HG02870 (cell line): ENCODE measurements at regions not wholly inside any gene's neighbourhood (a gene's known extent, or its start where the extent isn't known, plus 50 kb on each side); places are given as distances from the start of the nearest gene placed in this dataset.

Experiments used
- ATAC-seq: cut with Tn5 transposase; IDR thresholded peaks from one replicate; pipeline ENCODE4 v1.9.1; 2021; ENCODE audit warnings: mild to moderate bottlenecking, moderate library complexity; ENCODE audit not compliant: unreplicated experiment

DNA sequence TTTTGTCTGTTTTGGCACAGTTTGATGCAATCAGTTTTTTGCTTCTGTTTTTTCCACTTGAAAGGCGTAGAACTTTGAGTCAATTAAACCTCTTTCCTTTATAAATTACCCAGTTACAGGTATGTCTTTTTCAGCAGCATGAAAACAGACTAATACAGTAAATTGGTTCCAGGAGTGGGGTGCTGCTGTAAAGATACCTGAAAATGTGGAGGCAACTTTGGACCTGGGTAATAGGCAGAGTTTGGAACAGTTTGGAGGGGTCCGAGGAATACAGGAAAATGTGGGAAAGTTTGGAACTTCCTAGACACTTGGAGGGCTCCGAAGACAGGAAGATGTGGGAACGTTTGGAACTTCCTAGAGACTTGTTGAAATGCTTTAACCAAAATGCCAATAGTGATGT lies 2022.2 kb downstream of the MAT2B start:
- ATAC-seq, result no peak

DNA sequence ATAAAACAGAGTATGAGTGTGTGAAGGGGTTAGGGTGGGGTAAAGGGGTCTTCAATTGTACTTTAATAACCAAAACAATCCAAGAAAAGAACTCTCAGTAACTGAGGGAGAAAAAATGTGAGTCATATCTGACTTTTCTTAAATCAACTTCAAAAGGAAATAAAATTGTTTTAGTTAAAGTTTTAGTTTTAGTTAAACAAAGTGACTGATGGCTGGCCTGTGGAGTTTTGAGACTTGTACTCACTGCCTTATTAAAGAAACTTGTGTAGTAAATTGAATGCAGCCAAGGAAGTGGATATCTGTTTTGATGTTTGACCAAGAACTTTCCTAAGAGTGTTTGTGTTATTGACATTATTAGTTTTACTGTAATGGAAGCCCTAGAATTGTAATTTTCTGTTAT lies 2032.6 kb downstream of the MAT2B start:
- no peak for ATAC-seq

DNA sequence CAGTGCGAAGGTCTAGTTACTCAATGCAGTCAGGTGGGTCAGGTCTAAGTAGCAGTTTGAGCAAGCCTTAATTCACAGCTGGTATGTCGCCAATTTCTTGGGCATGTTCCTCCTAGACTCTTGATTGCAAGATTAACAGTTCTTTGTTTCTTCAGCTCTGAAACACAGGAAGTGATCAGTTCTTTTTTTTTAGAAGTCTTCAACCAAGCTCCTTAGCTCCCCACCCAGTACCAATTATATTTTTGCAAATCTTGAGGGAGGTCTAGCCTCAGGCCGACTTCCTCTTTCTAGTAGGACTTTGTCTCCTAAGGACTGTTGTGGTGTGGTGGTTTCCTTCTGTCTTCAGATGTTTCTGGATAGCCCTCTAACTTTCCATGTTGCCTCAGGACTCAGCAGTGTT lies 2054.2 kb downstream of the MAT2B start:
- no peak for ATAC-seq

DNA sequence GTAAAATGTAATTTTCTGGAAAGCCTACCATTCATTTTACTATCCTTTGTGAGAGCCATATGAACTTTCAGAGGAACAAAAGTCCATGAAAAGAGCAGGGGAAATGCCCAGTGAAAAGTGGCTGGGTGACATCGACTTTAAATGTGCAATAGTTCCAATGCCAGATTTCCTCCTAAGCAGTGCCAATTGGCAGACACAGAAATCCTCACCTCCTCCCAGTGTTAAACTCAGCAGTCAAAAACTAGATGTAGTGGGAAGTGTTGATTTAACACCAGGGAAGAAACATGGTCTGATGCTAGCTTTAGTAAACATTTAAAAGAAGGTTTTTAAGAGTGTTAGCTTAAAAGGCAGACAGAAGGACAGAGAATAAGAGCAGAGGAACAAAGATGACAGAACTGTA lies 2055.2 kb downstream of the MAT2B start:
- ATAC-seq, result no peak

DNA sequence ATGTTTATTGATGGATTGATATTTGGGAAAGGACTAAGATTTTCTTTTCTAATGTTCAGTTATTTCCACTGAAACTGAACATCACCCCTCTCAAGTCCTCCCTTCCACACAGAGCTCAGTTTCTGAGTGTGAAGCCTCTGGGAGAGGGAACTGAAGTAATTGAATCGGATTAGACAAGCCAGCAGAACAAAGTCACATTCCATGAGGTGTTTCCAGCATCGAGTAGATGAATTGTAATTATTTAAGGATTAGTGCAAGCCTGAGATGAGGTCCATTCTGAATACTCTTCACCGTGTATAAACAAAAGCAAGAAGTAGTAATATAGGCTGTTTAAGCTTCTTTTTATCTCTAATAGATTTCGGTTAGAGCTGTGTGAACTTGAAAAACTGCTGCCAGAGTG lies 2060.5 kb downstream of the MAT2B start:
- no peak for ATAC-seq

DNA sequence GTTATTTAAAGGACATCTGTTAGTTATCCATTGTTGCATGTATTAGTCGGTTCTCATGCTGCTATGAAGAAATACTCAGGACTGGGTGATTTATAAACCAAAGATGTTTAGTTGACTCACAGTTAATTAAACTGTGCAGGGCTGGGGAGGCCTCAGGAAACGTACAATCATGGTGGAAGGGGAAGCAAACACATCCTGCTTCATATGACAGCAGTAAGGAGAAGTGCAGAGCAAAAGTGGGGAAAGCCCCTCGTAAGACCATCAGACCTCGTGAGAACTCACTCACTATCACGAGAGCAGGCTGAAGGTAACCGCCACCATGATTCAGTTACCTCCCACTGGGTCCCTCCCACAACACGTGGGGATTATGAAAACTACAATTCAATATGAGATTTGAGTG lies 2064.1 kb downstream of the MAT2B start:
- ATAC-seq, result no peak

DNA sequence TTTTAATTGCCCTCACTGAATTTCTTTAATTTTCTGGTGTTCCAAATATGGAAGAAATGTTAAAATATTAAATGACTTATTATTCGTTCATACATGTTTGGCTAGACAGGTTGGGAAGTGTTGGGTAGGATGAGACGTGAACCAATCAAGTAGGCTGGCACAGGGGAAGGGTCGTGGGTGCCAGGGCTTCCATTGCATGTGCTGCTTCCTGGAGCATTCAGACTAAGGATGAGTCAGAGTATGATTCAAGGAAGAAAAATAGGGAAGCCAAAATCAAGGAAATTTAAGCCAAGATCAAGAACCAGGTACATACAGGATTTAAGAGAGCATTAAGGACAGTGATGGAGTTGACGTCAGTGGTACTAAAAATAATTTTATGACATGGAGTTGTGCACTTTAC lies 2068.0 kb downstream of the MAT2B start:
- ATAC-seq, result no peak

DNA sequence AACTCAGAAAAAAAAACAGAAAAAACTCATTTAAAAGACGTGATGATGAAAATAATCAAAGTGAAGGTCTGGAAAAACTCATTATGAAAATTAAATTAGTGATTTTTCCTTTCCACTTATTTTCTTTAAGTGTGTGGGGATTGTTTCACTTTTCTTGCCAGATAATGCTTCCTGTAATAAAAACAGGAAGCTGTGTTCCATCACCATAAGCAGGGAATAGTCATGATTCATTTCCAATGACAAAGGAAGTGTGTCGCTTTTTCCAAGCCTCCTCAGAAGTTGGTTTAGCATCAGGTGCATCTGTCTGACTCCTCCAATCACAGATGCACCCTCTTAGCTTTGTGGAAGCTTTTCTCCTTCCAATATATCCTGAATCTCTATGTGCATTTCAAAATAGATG lies 2068.7 kb downstream of the MAT2B start:
- no peak for ATAC-seq

DNA sequence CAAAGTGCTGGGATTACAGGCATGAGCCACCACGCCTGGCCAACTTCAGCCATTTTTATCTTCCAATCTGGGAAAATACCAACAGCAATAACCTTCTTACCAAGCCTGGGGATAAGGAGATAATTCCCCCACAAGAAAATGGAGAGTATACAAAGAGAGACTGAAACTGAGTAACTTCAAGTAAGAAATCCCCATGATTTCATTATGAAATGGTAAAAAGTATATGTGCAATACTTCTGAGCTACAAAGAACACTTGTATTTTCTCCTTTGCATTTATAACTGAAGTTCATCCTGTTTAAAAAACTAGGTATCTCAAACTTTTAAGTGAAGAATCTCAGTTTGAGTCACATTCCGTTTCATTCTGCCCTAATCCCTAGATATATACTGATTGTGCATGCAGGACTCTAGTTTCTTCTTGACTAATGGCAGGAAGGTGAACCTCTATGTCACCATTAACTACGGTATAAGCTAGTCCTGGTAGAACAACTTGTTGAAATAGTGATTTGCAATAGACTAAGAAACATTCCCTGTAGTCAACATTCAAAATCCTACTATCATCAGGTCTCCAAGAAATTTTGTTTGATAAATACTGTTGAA lies 2071.4 kb downstream of the MAT2B start:
- no peak for ATAC-seq

DNA sequence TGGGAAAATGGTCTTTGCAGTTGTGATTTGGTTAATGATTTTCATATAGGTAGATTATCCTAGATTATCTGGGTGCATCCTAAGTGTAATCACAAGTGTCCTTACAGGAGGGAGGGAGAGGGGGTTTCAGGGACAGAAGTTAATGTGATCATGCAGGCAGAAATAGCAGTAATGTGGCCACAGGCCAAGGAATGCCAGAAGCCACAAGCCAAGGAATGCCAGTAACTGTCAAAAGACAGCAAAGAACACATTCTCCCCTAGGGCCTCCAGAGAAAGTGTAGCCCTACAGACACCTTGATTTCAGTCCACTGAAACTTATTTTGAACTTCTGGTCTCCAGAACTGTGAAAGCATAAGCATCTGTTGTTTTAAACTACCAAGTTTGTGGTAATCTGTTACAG lies 2074.5 kb downstream of the MAT2B start:
- ATAC-seq, result no peak

DNA sequence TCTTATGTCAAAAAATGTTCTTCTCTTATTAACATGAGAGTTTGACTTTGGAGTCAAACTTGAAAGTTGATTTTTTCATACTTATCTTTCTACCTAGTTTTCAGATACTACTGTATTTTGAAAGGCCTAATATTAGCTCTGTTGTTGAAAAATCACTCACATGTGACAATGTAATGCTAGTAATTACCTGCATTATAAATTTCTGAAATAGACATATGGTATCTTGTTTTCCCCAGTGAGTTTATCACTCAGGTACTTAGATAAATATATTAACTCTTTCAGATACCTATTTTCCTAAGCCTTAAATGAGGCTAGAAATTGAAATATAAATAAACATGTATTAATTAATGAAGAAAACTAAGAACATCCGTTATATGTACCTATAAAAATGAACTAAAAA lies 2089.3 kb downstream of the MAT2B start:
- no peak for ATAC-seq

DNA sequence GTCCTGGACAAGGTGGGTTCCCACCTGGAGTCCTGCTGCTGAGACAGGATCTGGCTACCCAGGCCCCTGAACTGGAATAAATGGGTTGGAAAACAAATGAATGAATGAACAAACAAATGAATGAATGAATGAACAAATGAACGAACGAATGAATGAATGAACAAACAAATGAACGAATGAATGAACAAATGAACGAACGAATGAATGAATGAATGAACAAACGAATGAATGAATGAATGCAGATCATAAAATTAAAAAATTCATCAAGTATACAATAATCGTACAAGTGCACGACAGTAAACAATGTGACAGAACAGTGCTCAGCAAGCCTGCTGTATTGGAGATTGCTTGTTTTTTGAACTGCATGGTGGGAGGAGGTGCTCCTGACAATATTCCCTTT lies 2097.1 kb downstream of the MAT2B start:
- ATAC-seq, result no peak

DNA sequence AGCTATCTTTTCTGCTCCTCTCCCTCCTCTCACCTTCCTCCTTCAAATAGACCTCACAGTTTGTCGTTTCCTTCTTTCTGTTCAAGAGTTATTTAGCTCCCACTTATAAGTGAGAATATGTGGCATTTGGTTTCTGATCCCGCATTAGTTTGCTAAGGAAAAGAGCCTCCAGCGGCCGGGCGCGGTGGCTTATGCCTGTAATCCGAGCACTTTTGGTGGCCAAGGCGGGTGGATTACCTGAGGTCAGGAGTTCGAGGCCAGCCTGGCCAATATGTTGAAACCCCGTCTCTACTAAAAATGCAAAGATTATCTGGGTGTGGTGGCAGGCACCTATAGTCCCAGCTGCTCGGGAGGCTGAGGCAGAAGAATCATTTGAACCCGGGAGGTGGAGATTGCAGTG lies 2101.6 kb downstream of the MAT2B start:
- ATAC-seq, result no peak

DNA sequence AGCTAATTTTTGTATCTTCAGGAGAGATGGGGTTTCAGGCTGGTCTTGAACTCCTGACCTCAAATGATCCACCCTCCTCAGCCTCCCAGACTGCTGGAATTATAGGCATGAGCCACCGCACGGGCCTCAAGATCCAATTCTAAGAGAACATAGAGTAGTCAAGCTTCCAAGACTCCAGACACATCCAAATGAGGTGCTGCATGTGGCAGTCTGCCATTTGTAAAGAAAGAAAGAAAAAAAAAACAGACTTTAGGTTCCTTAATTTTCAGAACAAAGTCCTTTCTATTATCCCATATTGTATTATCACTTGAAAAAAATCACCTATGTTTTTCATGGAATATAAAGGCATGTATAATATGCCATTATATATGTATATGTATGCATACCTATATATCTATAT lies 2104.5 kb downstream of the MAT2B start:
- ATAC-seq, result no peak

DNA sequence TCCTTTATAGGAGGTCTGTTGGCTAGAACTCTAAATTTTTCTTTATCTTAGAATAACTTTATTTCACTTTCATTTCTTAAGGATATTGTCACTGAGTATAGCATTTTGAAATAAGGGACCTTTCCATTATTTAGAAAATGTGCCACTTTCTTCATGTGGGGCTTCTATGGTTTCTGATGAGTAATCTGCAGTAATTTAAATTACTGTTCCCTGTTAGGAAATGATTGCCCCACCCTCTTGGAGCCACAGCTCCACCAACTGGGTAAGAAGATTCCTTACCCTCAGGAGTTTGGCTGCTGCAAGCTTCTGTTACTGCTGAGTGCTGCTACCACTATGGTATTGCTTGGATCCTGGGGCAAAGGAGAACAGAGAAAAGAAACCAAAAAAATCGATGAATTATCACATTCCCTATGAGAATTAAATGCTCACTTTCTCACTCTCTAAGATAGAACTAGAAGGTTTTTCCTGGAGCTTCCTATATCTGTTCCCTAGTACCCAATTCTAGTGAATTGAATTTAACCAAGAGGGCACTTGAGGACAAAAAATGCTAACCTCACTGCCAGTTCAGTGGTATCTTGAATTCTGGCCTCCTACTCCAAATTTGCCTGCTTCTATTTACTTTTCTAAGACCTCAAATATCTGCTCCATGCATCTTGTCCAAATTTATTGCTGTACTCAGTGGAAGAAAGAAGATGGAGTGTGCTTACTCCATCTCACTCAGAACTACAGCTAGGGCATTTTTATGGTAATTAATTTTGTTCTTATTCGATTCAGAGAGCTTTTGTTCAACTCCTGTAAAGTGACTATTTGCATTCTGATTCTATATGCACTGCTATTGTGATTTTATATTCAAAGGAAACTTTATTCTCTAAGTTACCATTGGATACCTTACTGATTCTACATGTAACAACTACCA lies 2111.3 kb downstream of the MAT2B start:
- no peak for ATAC-seq

DNA sequence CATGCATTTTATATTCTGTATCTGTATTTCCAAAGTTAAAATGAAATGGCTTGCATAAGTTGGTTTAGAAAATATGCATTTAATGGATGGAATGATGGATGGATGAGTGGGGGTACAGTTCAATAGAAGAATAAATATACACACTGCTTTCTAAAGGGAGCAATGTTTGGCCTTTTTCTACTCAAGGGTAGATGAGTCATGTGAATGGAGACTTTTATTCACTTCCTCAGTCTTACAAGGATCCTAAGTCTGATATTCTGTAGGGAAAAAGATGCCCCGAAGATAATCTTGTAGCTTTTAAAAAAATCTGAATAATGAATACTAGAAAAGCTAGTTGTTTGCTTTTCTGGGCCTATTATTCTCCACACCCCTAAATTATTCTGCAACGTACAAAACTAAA lies 2112.1 kb downstream of the MAT2B start:
- no peak for ATAC-seq

DNA sequence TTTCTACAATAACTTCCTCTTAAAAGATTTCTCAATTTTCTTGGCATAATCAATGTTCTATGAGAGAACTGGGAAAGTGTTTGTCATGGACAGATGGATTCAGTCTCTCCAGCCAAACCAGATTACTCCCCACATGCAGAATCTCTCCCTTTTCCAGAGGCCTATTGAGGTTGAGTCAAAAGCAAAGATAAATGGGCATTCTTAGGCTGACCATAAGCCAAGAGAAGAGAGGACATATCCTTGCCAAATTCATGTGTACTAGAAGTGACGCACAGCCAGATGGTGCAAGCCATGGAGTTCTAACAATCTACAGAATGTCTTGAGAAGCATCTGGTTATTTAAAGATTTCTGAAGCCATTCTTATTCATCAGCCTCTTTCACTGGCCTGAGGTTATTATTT lies 2115.0 kb downstream of the MAT2B start:
- no peak for ATAC-seq

DNA sequence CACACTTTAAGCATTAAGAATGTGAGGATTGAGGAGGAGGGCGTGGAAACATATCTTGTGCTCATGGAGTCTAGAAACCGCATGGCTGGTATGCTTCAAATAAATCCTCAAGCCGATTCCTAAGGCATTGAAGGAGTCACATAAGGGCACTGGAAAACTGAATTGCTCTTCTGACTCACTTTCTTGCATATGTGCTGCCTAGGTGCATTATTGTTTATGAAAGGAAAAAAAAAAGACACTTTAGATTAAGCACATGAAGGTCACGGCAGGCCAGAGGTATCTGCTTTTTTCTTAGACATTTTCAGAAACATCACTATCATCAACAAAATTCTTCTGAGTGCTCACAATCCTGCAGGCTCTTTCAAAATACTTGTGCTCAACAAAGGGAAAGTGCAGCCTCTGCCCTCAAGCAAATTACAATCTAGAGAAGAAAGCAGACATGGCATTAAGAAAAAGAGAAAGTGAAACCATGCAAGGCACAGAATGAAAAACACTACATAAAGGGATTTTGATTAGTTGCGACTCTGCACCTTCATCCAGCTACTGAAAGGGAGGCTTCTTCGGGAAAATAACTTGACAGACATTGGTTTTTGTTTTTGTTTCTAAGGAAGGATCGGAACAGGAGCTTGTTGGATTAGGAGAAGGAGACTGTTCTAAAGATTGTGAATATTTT lies 2117.6 kb downstream of the MAT2B start:
- ATAC-seq, result no peak

DNA sequence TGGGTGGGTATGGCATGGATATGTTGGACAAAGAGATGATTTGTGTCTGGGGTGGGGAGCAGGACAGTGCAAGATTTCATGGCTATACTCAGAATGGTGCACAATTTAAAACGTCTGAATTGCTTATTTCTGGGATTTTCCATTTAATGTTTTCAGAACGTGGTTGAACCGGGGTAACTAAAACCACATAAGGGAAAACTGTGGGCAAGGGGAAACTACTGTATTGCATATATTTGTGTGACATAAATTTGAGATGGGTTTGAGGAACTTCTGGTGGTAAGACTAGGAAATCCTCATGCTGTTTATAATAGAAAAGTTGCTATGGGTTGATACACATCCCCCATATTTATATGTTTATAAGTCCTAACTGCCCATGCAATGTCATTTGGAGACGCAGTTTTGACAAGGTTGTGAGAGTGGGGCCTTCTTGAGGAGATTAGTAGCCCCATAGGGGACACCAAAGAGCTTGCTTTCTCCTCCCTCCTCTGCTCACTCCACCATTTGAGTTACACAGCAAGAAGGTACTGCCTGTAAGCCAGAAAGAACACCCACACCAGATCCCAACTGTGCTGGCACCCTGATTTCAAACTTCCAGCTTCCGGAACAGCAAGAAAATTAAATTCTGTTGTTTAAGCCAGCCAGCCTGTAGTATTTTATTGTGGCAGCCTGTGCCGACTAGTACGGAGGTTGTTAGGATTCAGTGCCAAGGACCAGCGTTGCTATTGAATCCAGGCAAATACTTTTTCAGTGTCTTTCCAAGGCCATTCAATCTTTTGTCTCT lies 2118.9 kb downstream of the MAT2B start:
- no peak for ATAC-seq

DNA sequence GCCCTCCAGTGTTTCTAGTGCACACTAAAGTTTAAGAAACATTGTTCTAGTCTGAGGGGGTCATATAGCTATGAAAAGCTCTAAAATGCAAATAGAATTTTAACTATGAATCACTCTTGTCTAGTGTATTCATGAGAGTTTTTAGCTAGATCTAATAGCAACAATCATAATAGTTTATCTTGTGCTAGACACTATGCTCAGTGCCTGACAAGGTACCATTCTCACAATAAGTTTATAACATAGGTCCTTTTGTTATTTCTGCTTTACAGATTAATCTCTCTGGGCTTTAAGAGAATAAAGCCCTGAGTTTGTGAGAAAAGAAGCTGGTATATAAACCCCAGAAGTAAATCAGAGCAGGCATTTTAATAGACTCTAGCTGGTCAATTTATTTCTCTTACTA lies 2120.7 kb downstream of the MAT2B start:
- ATAC-seq, result no peak

DNA sequence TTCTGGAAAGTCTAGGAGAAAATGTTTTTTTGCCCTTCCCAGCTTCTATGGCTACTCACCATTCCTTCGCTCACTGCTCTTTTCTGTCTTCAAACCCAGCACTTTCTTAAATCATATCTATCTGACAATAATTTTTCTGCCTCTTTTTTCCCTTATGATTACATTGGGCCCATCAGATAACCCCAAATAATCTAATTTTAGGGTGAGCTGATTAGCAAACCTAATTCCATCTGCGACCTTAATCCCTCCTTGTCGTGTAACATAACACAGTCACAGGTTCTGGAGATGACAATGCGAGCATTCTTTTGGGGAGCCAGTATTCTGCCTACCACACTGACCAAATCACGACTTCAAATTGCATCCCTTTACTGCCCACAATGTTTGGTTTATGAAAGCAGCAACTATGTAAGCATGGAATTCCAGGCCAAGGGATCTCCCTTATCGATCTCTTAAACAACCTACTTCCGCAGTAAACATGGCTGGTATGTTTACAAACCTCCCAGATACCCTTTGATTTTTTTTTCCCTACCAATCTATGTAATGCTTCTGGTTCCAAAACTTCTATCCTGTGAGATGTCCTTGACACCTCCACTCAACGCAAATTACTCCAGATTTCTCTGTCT lies 2122.2 kb downstream of the MAT2B start:
- no peak for ATAC-seq
